ENCODE measurements at regions not wholly inside any gene's neighbourhood (a gene's known extent, or its start where the extent isn't known, plus 50 kb on each side); places are given as distances from the start of the nearest gene placed in this dataset.

- TF ChIP-seq CTCF (IDR thresholded peaks at IDR 0.05) (no peak), POLR2A (IDR thresholded peaks at IDR 0.05) (no peak)
Measured at GRCh38 chr14:82811246-82811645, 1277.6 kb upstream of the SEL1L start.
